NB4 (cell line): ENCODE measurements at regions not wholly inside any gene's neighbourhood (a gene's known extent, or its start where the extent isn't known, plus 50 kb on each side); places are given as distances from the start of the nearest gene placed in this dataset.

ENCODE experiments used
- MYC ChIP-seq: IDR thresholded peaks from 2 replicates; pipeline ENCODE4 v1.6.1; 2011; ENCODE audit warnings: low read depth, low read length
- POLR2A ChIP-seq: IDR thresholded peaks from 2 replicates; pipeline ENCODE4 v1.6.1; 2011; ENCODE audit warnings: mild to moderate bottlenecking; ENCODE audit not compliant: insufficient read length; ENCODE audit errors: extremely low read depth
- TF ChIP-seq, protein P1 (sequence below): IDR thresholded peaks from one replicate; pipeline ENCODE4 v1.5.1; 2012; ENCODE audit warnings: low read depth, low read length
- TF ChIP-seq, protein P2 (sequence below): IDR thresholded peaks from 2 replicates; pipeline ENCODE4 v1.6.1; 2011; ENCODE audit warnings: low read depth, low read length

DNA sequence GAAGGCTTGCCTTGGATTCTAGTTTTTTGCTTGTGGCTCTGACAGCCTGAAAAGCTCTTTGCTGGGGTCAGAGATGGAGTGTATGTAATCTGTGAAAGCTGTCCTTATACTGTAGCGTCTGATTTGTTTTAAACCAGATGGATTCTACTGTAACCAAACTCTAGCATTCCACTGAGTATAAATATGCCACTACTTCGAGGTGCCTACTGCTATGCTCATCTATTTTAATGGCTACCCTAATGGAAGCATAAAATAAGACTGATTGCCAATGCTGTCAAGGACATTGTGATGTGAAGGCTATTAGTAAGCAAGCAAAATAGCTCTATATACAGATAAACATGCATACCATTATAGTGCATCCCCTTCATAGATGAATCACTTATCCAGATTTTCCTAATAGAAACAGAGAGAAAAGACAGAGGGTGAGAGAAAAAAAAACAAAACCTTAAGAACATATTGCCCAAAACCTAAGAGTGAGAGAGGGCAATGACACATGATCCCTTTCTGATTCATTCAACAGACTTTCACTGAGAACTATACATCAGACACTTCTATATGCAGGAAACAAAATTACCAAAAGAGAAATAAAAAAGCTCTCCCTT is 1025.8 kb upstream of the LCORL start:
- TF ChIP-seq POLR2A: no peak
- TF ChIP-seq, protein P1, sequence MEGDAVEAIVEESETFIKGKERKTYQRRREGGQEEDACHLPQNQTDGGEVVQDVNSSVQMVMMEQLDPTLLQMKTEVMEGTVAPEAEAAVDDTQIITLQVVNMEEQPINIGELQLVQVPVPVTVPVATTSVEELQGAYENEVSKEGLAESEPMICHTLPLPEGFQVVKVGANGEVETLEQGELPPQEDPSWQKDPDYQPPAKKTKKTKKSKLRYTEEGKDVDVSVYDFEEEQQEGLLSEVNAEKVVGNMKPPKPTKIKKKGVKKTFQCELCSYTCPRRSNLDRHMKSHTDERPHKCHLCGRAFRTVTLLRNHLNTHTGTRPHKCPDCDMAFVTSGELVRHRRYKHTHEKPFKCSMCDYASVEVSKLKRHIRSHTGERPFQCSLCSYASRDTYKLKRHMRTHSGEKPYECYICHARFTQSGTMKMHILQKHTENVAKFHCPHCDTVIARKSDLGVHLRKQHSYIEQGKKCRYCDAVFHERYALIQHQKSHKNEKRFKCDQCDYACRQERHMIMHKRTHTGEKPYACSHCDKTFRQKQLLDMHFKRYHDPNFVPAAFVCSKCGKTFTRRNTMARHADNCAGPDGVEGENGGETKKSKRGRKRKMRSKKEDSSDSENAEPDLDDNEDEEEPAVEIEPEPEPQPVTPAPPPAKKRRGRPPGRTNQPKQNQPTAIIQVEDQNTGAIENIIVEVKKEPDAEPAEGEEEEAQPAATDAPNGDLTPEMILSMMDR: no peak
- TF ChIP-seq, protein P2, sequence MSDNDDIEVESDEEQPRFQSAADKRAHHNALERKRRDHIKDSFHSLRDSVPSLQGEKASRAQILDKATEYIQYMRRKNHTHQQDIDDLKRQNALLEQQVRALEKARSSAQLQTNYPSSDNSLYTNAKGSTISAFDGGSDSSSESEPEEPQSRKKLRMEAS: no peak
- no peak for TF ChIP-seq MYC
